T-helper 2 cell treated with Interferon-gamma antibody and Interleukin-4, amounts not matched to agents 5 μg/mL and 100 μg/mL, for 36 hours (primary cell): ENCODE measurements at regions not wholly inside any gene's neighbourhood (a gene's known extent, or its start where the extent isn't known, plus 50 kb on each side); places are given as distances from the start of the nearest gene placed in this dataset.

ENCODE experiments used
- DNase-seq: peaks from one replicate; pipeline ENCODE4 v3.0.0; 2021; ENCODE audit warnings: low spot score
- H3K27ac Mint-ChIP-seq: one replicate; pipeline ENCODE4 v1.8.0; 2021; ENCODE audit warnings: mild to moderate bottlenecking, mixed read lengths
- H3K27me3 Mint-ChIP-seq: one replicate; pipeline ENCODE4 v1.8.0; 2021; ENCODE audit warnings: low read depth, mixed read lengths
- H3K36me3 Mint-ChIP-seq: one replicate; pipeline ENCODE4 v1.8.0; 2021; ENCODE audit warnings: low read depth, mixed read lengths
- H3K4me1 Mint-ChIP-seq: one replicate; pipeline ENCODE4 v1.8.0; 2021; ENCODE audit warnings: low read depth, mixed read lengths
- H3K4me3 Mint-ChIP-seq: one replicate; pipeline ENCODE4 v1.8.0; 2022; ENCODE audit warnings: mild to moderate bottlenecking, moderate library complexity, mixed read lengths
- H3K9me3 Mint-ChIP-seq: one replicate; pipeline ENCODE4 v1.8.0; 2021; ENCODE audit warnings: mixed read lengths

GRCh38 chr14:42710071-42710470 lies 1103.4 kb downstream of the LRFN5 start:
- Mint-ChIP-seq H3K27ac (no peak overlapping the region), H3K27me3 (no peaks in the 10 kb centered on the region), H3K9me3 (peaks cover 26% of the 10 kb centered on the region), H3K4me1 (no peaks in the 10 kb centered on the region), H3K4me3 (no peak overlapping the region), H3K36me3 (no peaks in the 10 kb centered on the region)
- no peak for DNase-seq

GRCh38 chr14:42703501-42703900 lies 1096.8 kb downstream of the LRFN5 start:
- Mint-ChIP-seq H3K4me1 (no peaks in the 10 kb centered on the region), H3K27ac (no peak overlapping the region), H3K27me3 (no peaks in the 10 kb centered on the region), H3K4me3 (no peak overlapping the region), H3K36me3 (no peaks in the 10 kb centered on the region), H3K9me3 (peaks cover 32% of the 10 kb centered on the region)
- no peak for DNase-seq

GRCh38 chr14:42687421-42687820 lies 1080.7 kb downstream of the LRFN5 start:
- no peaks in the 10 kb centered on the region for H3K27me3 Mint-ChIP-seq
- no peaks in the 10 kb centered on the region for H3K36me3 Mint-ChIP-seq
- no peak overlapping the region for H3K27ac Mint-ChIP-seq
- DNase-seq = no peak
- H3K4me1 Mint-ChIP-seq = no peaks in the 10 kb centered on the region
- H3K9me3 Mint-ChIP-seq = peaks cover 52% of the 10 kb centered on the region
- H3K4me3 Mint-ChIP-seq = no peak overlapping the region

- Mint-ChIP-seq H3K27me3 (no peaks in the 10 kb centered on the region), H3K36me3 (no peaks in the 10 kb centered on the region), H3K4me3 (no peak overlapping the region), H3K27ac (no peak overlapping the region), H3K9me3 (peaks cover 30% of the 10 kb centered on the region), H3K4me1 (no peaks in the 10 kb centered on the region)
- no peak for DNase-seq
Measured at GRCh38 chr14:42683707-42684106, 1077.0 kb downstream of the LRFN5 start.

GRCh38 chr14:42676636-42677035 lies 1070.0 kb downstream of the LRFN5 start:
- Mint-ChIP-seq H3K4me3 (no peak overlapping the region), H3K9me3 (peaks cover 36% of the 10 kb centered on the region), H3K4me1 (no peaks in the 10 kb centered on the region), H3K36me3 (no peaks in the 10 kb centered on the region), H3K27ac (no peak overlapping the region), H3K27me3 (no peaks in the 10 kb centered on the region)
- no peak for DNase-seq

GRCh38 chr14:42673963-42674362 lies 1067.3 kb downstream of the LRFN5 start:
- H3K4me1 Mint-ChIP-seq = no peaks in the 10 kb centered on the region
- no peak overlapping the region for H3K4me3 Mint-ChIP-seq
- H3K27me3 Mint-ChIP-seq = no peaks in the 10 kb centered on the region
- no peak for DNase-seq
- no peak overlapping the region for H3K27ac Mint-ChIP-seq
- H3K9me3 Mint-ChIP-seq = peaks cover 33% of the 10 kb centered on the region
- H3K36me3 Mint-ChIP-seq = no peaks in the 10 kb centered on the region

GRCh38 chr14:42671636-42672035 lies 1065.0 kb downstream of the LRFN5 start:
- H3K4me1 Mint-ChIP-seq = no peaks in the 10 kb centered on the region
- no peak overlapping the region for H3K27ac Mint-ChIP-seq
- H3K27me3 Mint-ChIP-seq = no peaks in the 10 kb centered on the region
- H3K36me3 Mint-ChIP-seq = no peaks in the 10 kb centered on the region
- peaks cover 33% of the 10 kb centered on the region for H3K9me3 Mint-ChIP-seq
- no peak for DNase-seq
- H3K4me3 Mint-ChIP-seq = no peak overlapping the region

GRCh38 chr14:42665083-42665482 lies 1058.4 kb downstream of the LRFN5 start:
- Mint-ChIP-seq H3K9me3 (peaks cover 28% of the 10 kb centered on the region), H3K27ac (no peak overlapping the region), H3K27me3 (no peaks in the 10 kb centered on the region), H3K4me3 (no peak overlapping the region), H3K36me3 (no peaks in the 10 kb centered on the region), H3K4me1 (no peaks in the 10 kb centered on the region)
- DNase-seq = no peak

GRCh38 chr14:42664190-42664589 lies 1057.5 kb downstream of the LRFN5 start:
- H3K4me3 Mint-ChIP-seq = no peak overlapping the region
- H3K9me3 Mint-ChIP-seq = peaks cover 32% of the 10 kb centered on the region
- no peak for DNase-seq
- H3K27me3 Mint-ChIP-seq = no peaks in the 10 kb centered on the region
- H3K4me1 Mint-ChIP-seq = no peaks in the 10 kb centered on the region
- no peaks in the 10 kb centered on the region for H3K36me3 Mint-ChIP-seq
- no peak overlapping the region for H3K27ac Mint-ChIP-seq

- Mint-ChIP-seq H3K9me3 (peaks cover 45% of the 10 kb centered on the region), H3K36me3 (no peaks in the 10 kb centered on the region), H3K4me1 (no peaks in the 10 kb centered on the region), H3K27ac (no peak overlapping the region), H3K4me3 (no peak overlapping the region), H3K27me3 (no peaks in the 10 kb centered on the region)
- no peak for DNase-seq
Measured at GRCh38 chr14:42654707-42655106, 1048.0 kb downstream of the LRFN5 start.

- Mint-ChIP-seq H3K27me3 (no peaks in the 10 kb centered on the region), H3K27ac (no peak overlapping the region), H3K36me3 (no peaks in the 10 kb centered on the region), H3K9me3 (peaks cover 40% of the 10 kb centered on the region), H3K4me1 (no peaks in the 10 kb centered on the region), H3K4me3 (no peak overlapping the region)
- DNase-seq = no peak
Measured at GRCh38 chr14:42642787-42643186, 1036.1 kb downstream of the LRFN5 start.

- no peaks in the 10 kb centered on the region for H3K4me1 Mint-ChIP-seq
- no peaks in the 10 kb centered on the region for H3K36me3 Mint-ChIP-seq
- no peak overlapping the region for H3K27ac Mint-ChIP-seq
- peaks cover 29% of the 10 kb centered on the region for H3K9me3 Mint-ChIP-seq
- DNase-seq = no peak
- no peaks in the 10 kb centered on the region for H3K27me3 Mint-ChIP-seq
- H3K4me3 Mint-ChIP-seq = no peak overlapping the region
Measured at GRCh38 chr14:42633504-42634095, 1026.9 kb downstream of the LRFN5 start.

- H3K4me3 Mint-ChIP-seq = no peak overlapping the region
Measured at GRCh38 chr14:42629553-42629952, 1022.9 kb downstream of the LRFN5 start.

GRCh38 chr14:42628602-42629001 lies 1021.9 kb downstream of the LRFN5 start:
- H3K4me3 Mint-ChIP-seq = no peak overlapping the region
- DNase-seq = no peak

More at GRCh38 chr14:42629553-42629952, 1022.9 kb downstream of the LRFN5 start:
- H3K27me3 Mint-ChIP-seq = no peaks in the 10 kb centered on the region
- H3K4me1 Mint-ChIP-seq = no peaks in the 10 kb centered on the region
- H3K9me3 Mint-ChIP-seq = peaks cover 21% of the 10 kb centered on the region
- H3K27ac Mint-ChIP-seq = no peak overlapping the region
- H3K36me3 Mint-ChIP-seq = no peaks in the 10 kb centered on the region
- DNase-seq = no peak

GRCh38 chr14:42626986-42627385 lies 1020.3 kb downstream of the LRFN5 start:
- Mint-ChIP-seq H3K9me3 (peaks cover 10% of the 10 kb centered on the region), H3K4me3 (no peak overlapping the region), H3K36me3 (no peaks in the 10 kb centered on the region), H3K4me1 (no peaks in the 10 kb centered on the region), H3K27me3 (no peaks in the 10 kb centered on the region), H3K27ac (no peak overlapping the region)
- DNase-seq = no peak

More at GRCh38 chr14:42628602-42629001, 1021.9 kb downstream of the LRFN5 start:
- no peaks in the 10 kb centered on the region for H3K36me3 Mint-ChIP-seq
- no peaks in the 10 kb centered on the region for H3K4me1 Mint-ChIP-seq
- no peaks in the 10 kb centered on the region for H3K27me3 Mint-ChIP-seq
- H3K27ac Mint-ChIP-seq = no peak overlapping the region
- peaks cover 18% of the 10 kb centered on the region for H3K9me3 Mint-ChIP-seq
